Gastrocnemius medialis (tissue), 4 donors: ENCODE measurements at regions not wholly inside any gene's neighbourhood (a gene's known extent, or its start where the extent isn't known, plus 50 kb on each side); places are given as distances from the start of the nearest gene placed in this dataset.

Source experiments
- ATAC-seq, 2 donors: fragments of 150-250 bp; one replicate each; pipeline ENCODE4 v1.9.1; 2016
- DNase-seq, 2 donors: peaks; one replicate each; pipeline ENCODE4 v3.0.0-alpha.2; 2019
- H3K27ac ChIP-seq, 4 donors: fragments of 200-600 bp; sonication (generic); 1 replicate in 1 of 4; 2 replicates in 3 of 4; pipeline ENCODE4 v1.5.1; 2016 to 2018; ENCODE audit warnings: mild to moderate bottlenecking in 2 of 4, moderate library complexity in 1 of 4
- H3K27me3 ChIP-seq, 3 donors: fragments of 200-600 bp; sonication (generic) in 2 of 3; 1 replicate in 1 of 3; 2 replicates in 2 of 3; pipeline versions ENCODE4 v1.5.1 to v1.6.0; 2016 to 2019; ENCODE audit warnings: mild to moderate bottlenecking in 1 of 3, moderate library complexity in 1 of 3
- H3K36me3 ChIP-seq, 2 donors: fragments of 200-600 bp; sonication (generic) in 1 of 2; one replicate each; pipeline ENCODE4 v1.5.1; 2017 to 2018
- H3K4me1 ChIP-seq, 2 donors: fragments of 200-600 bp; sonication (generic) in 1 of 2; one replicate each; pipeline ENCODE4 v1.5.1; 2016 to 2017; ENCODE audit warnings: mild to moderate bottlenecking in 2 of 2
- H3K4me3 ChIP-seq, 4 donors: fragments of 200-600 bp; sonication (generic) in 3 of 4; 1 replicate in 1 of 4; 2 replicates in 3 of 4; pipeline ENCODE4 v1.5.1; 2016 to 2019; ENCODE audit warnings: mild to moderate bottlenecking in 2 of 4
- H3K9me3 ChIP-seq, 3 donors: fragments of 200-600 bp; sonication (generic) in 2 of 3; 1 replicate in 1 of 3; 2 replicates in 2 of 3; pipeline ENCODE4 v1.5.1; 2016 to 2019
- POLR2A ChIP-seq, 2 donors: fragments of 450-650 bp; IDR thresholded peaks; one replicate each; pipeline ENCODE4 v1.6.1; 2017; ENCODE audit warnings: antibody characterized with exemption in 2 of 2, mild to moderate bottlenecking in 2 of 2, moderate library complexity in 2 of 2
- in situ Hi-C, 4 donors: fragments of 200-750 bp; cut with MboI; loops; one replicate each; pipeline versions ENCODE4 v1.15.0 to v1.8.0; 2017; ENCODE audit warnings: low sequenced_read_pairs in 4 of 4
- intact Hi-C: fragments of 100-400 bp; cut with DNase I; formaldehyde crosslinking; loops from one replicate; pipeline ENCODE4 v1.15.1; 2023; ENCODE audit warnings: low total_unique reads
- TF ChIP-seq, protein P1 (sequence below), 5 experiments: fragments of 450-650 bp in 3 of 5; fragments of 200-600 bp in 2 of 5; sonication (generic) in 2 of 5; IDR thresholded peaks in 4 of 5; conservative IDR thresholded peaks in 1 of 5; 1 replicate in 4 of 5; 2 replicates in 1 of 5; pipeline ENCODE4 v1.5.1; 2016 to 2019; ENCODE audit warnings: antibody characterized with exemption in 5 of 5, mild to moderate bottlenecking in 3 of 5, moderate library complexity in 3 of 5

DNA sequence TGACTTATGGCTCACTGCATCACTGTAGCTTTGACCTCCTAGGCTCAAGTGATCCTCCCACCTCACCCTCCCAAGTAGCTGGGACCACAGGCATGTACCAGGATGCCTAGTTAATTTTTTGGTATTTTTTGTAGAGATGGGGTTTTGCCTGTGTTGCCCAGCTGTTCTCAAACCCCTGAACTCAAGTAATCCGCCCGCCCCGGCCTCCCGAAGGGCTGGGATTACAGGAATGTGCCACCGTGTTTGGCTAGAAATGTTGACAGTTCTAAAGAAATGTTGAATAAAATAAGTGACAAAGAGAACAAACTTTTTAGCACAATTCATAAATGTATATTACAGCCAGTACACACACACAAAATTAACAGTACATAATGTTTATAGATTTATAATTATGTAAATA is 1586.1 kb downstream of the NCAM2 start:
- no peaks in the 10 kb centered on the region for H3K27me3 ChIP-seq
- H3K27ac ChIP-seq: no peak overlapping the region
- ATAC-seq (no peak), DNase-seq (no peak)
- no peak for TF ChIP-seq POLR2A (IDR thresholded peaks at IDR 0.05)
- TF ChIP-seq, protein P1, sequence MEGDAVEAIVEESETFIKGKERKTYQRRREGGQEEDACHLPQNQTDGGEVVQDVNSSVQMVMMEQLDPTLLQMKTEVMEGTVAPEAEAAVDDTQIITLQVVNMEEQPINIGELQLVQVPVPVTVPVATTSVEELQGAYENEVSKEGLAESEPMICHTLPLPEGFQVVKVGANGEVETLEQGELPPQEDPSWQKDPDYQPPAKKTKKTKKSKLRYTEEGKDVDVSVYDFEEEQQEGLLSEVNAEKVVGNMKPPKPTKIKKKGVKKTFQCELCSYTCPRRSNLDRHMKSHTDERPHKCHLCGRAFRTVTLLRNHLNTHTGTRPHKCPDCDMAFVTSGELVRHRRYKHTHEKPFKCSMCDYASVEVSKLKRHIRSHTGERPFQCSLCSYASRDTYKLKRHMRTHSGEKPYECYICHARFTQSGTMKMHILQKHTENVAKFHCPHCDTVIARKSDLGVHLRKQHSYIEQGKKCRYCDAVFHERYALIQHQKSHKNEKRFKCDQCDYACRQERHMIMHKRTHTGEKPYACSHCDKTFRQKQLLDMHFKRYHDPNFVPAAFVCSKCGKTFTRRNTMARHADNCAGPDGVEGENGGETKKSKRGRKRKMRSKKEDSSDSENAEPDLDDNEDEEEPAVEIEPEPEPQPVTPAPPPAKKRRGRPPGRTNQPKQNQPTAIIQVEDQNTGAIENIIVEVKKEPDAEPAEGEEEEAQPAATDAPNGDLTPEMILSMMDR (IDR thresholded peaks at IDR 0.05 in 4 of 5, conservative IDR thresholded peaks at IDR 0.05 in 1 of 5): no peak
- no peaks in the 10 kb centered on the region for H3K36me3 ChIP-seq
- H3K4me3 ChIP-seq: no peak overlapping the region
- no peaks in the 10 kb centered on the region for H3K4me1 ChIP-seq
- H3K9me3 ChIP-seq: no peaks in the 10 kb centered on the region
- intact Hi-C loops: no loop called here
- in situ Hi-C loops: no loop called here

DNA sequence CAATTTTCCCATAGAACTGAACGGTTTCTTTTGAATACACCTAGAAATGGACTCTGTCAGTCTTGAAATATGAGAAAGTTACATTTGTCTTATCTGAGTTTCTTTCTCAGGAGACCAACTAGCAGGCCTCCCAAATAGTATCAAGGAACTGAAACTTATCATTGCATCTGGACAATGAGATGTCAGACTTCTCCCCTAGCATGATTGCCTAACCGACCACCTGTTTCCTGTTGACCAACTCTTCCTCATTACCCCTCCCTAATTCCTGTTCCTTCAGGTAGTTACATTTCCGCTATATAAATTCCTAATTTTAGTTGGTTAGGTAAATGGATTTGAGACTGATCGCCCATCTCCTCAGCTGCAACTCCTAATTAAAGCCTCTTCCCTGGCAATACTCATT is 1587.3 kb downstream of the NCAM2 start:
- in situ Hi-C loops (no loop called here), intact Hi-C loops (no loop called here)
- H3K4me1 ChIP-seq: no peaks in the 10 kb centered on the region
- no peak for DNase-seq
- no peaks in the 10 kb centered on the region for H3K27me3 ChIP-seq
- no peak overlapping the region for H3K4me3 ChIP-seq
- H3K9me3 ChIP-seq: no peaks in the 10 kb centered on the region
- no peaks in the 10 kb centered on the region for H3K36me3 ChIP-seq
- TF ChIP-seq POLR2A (IDR thresholded peaks at IDR 0.05): no peak
- TF ChIP-seq, protein P1 (IDR thresholded peaks at IDR 0.05 in 4 of 5, conservative IDR thresholded peaks at IDR 0.05 in 1 of 5): no peak
- H3K27ac ChIP-seq: no peak overlapping the region
- no peak for ATAC-seq

DNA sequence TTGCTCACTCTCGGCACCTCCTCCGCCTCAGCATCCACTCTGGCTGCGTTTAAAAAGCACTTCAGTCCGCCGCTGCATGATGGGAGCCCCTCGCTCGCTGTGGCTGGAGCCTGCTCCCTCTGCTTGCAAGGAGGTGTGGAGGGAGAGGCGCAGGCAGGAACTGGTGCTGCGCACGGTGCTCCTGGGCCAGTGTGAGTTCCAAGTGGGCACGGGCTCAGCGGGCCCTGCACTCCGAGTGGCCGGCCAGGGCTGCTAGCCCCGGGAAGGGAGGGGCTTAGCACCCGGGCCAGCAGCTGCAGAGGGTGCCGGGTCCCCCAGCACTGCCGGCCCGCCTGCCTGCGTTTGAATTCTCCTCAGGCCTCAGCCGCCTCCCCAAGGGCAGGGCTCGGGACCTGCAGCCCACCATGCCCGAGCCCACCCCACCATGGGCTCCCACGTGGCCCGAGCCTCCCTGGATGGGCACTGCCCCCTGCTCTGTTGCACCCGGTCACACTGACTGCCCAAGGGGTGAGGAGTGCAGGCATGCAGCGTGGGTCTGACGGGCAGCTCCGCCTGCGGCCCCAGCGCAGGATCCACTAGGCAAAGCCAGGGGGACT is 1599.5 kb downstream of the NCAM2 start:
- in situ Hi-C loops: no loop called here
- Histone ChIP-seq H3K9me3 (no peaks in the 10 kb centered on the region), H3K27me3 (no peaks in the 10 kb centered on the region), H3K27ac (no peak overlapping the region), H3K4me3 (no peak overlapping the region), H3K4me1 (no peaks in the 10 kb centered on the region), H3K36me3 (no peaks in the 10 kb centered on the region)
- no peak for TF ChIP-seq POLR2A (IDR thresholded peaks at IDR 0.05)
- TF ChIP-seq, protein P1 (IDR thresholded peaks at IDR 0.05 in 4 of 5, conservative IDR thresholded peaks at IDR 0.05 in 1 of 5): no peak
- ATAC-seq: no peak
- intact Hi-C loops: no loop called here
- DNase-seq: no peak

DNA sequence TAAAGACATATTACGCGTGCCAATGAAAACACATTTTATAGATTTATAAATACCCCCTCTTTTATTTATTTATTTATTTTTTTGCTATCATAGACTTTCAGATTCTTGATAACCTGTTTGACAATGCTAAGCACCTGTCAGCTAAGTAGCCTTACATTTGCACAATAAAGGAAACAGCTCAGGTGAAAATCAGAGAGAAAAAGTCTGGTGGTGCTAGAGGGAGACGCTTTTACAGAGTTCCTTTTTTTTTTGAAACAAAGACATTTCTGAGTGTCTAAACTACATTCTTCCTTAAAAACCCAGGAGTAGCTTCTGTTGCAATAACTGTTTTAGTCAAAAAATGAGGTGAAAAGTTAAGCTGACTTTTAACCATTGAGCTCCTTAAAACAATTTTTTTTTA is 1611.6 kb downstream of the NCAM2 start:
- no peaks in the 10 kb centered on the region for H3K4me1 ChIP-seq
- TF ChIP-seq, protein P1 (IDR thresholded peaks at IDR 0.05 in 4 of 5, conservative IDR thresholded peaks at IDR 0.05 in 1 of 5): no peak
- TF ChIP-seq POLR2A (IDR thresholded peaks at IDR 0.05): no peak
- H3K9me3 ChIP-seq: no peaks in the 10 kb centered on the region
- no peak for DNase-seq
- ATAC-seq: no peak
- no peak overlapping the region for H3K4me3 ChIP-seq
- H3K27ac ChIP-seq: no peak overlapping the region
- in situ Hi-C loops: no loop called here
- intact Hi-C loops: loop anchor here (10.0 kb wide), 1 partner anchor 925 kb away; no protein-coding TSS in a partner anchor
- no peaks in the 10 kb centered on the region for H3K27me3 ChIP-seq
- H3K36me3 ChIP-seq: no peaks in the 10 kb centered on the region

DNA sequence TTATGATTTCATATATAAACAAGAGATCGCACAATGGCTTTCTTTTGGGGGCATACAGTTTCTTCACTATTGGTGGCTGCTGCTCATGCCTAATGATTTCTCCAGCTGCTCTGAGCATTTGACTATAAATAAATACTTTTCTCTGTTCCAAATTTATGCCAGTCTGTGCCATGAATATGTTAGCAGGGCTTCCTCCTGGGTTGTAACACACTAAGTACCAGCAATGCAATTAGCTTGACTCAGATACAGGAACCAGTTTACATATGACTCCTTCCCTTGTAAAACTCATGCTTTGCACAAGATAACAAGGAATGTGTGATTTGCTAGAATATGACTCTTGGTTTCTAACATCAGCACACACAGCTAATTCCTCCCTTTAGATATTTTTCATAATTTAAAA is 1629.7 kb downstream of the NCAM2 start:
- no peaks in the 10 kb centered on the region for H3K4me1 ChIP-seq
- no peak overlapping the region for H3K27ac ChIP-seq
- ATAC-seq: no peak
- intact Hi-C loops: no loop called here
- H3K4me3 ChIP-seq: no peak overlapping the region
- TF ChIP-seq, protein P1 (IDR thresholded peaks at IDR 0.05 in 4 of 5, conservative IDR thresholded peaks at IDR 0.05 in 1 of 5): no peak
- no peak for TF ChIP-seq POLR2A (IDR thresholded peaks at IDR 0.05)
- H3K9me3 ChIP-seq: no peaks in the 10 kb centered on the region
- H3K36me3 ChIP-seq: no peaks in the 10 kb centered on the region
- no peak for DNase-seq
- in situ Hi-C loops: no loop called here
- H3K27me3 ChIP-seq: no peaks in the 10 kb centered on the region
